ENCODE measurements at regions not wholly inside any gene's neighbourhood (a gene's known extent, or its start where the extent isn't known, plus 50 kb on each side); places are given as distances from the start of the nearest gene placed in this dataset.

GRCh38 chr13:21965095-21965494, 294.2 kb downstream of the FGF9 start:
- Histone ChIP-seq H3K36me3 (ENCODE audit: insufficient read depth) (no peaks in the 10 kb centered on the region), H3K79me2 (replicated peaks; ENCODE audit: insufficient read depth) (no peaks in the 10 kb centered on the region), H3K9me2 (ENCODE audit: insufficient read depth) (0 out of 2 replicates have a peak, but pooled peaks cover 3% of the 10 kb centered on the region), H3K27ac (ENCODE audit: low read depth) (no peak overlapping the region), H4K20me1 (replicated peaks; ENCODE audit: insufficient read depth) (no peaks in the 10 kb centered on the region), H3K4me2 (no peak overlapping the region), H3F3A (replicated peaks; ENCODE audit: low read depth) (no peaks in the 10 kb centered on the region), H3K4me1 (ENCODE audit: insufficient read depth) (no peaks in the 10 kb centered on the region), H3K27me3 (ENCODE audit: insufficient read depth) (no peaks in the 10 kb centered on the region), H3K4me3 (no peak overlapping the region), H2AFZ (no peak overlapping the region)
- peaks cover 20% of the 10 kb centered on the region for H3K9me3 Mint-ChIP-seq
- H3K4me3 Mint-ChIP-seq = no peak overlapping the region
- TF ChIP-seq JUNB (IDR thresholded peaks at IDR 0.05; ENCODE audit: unreplicated experiment) (no peak), NANOG (IDR thresholded peaks at IDR 0.05; ENCODE audit: borderline replicate concordance) (no peak), ZNF462 (CRISPR knock-in tag; IDR thresholded peaks at IDR 0.05) (no peak), ZNF331 (CRISPR knock-in tag; IDR thresholded peaks at IDR 0.05; ENCODE audit: low read depth) (no peak), ZNF114 (CRISPR knock-in tag; IDR thresholded peaks at IDR 0.05) (no peak), REST (IDR thresholded peaks at IDR 0.05; ENCODE audit: unreplicated experiment) (no peak), STAT1 (IDR thresholded peaks at IDR 0.05; ENCODE audit: unreplicated experiment) (no peak), EZH2 (IDR thresholded peaks at IDR 0.05; ENCODE audit: low read depth, unreplicated experiment) (no peak), EZH2phosphoT487 (IDR thresholded peaks at IDR 0.05; ENCODE audit: unreplicated experiment) (no peak), POLR2AphosphoS5 (IDR thresholded peaks at IDR 0.05; ENCODE audit: low read depth) (no peak), ETS1 (IDR thresholded peaks at IDR 0.05) (no peak), CTCF (conservative IDR thresholded peaks at IDR 0.05; ENCODE audit: low read depth in 2 of 2) (no peak), CREB1 (CRISPR knock-in tag; IDR thresholded peaks at IDR 0.05; ENCODE audit: low read depth) (no peak)
- no peaks in the 10 kb centered on the region for H3K27me3 Mint-ChIP-seq (ENCODE audit: insufficient read depth, low read depth, poor library complexity)
- no peak overlapping the region for H3K27ac Mint-ChIP-seq
- ATAC-seq (no peak), DNase-seq (ENCODE audit: low spot score) (no peak)
- H3K36me3 Mint-ChIP-seq (ENCODE audit: low read depth) = peaks cover 3% of the 10 kb centered on the region; the same call in 1 of the 3 replicates
- no peaks in the 10 kb centered on the region for H3K4me1 Mint-ChIP-seq

Measured in GM23338 (cell line).